Activated T-helper 9 cell treated with anti-CD3 and anti-CD28 coated beads, Interleukin-2, amount 50 U/mL, for 16 hours (primary cell): ENCODE measurements at regions not wholly inside any gene's neighbourhood (a gene's known extent, or its start where the extent isn't known, plus 50 kb on each side); places are given as distances from the start of the nearest gene placed in this dataset.

Experiments
- DNase-seq: peaks from one replicate; pipeline ENCODE4 v3.0.0-alpha.2; 2020; ENCODE audit warnings: low read depth

DNA sequence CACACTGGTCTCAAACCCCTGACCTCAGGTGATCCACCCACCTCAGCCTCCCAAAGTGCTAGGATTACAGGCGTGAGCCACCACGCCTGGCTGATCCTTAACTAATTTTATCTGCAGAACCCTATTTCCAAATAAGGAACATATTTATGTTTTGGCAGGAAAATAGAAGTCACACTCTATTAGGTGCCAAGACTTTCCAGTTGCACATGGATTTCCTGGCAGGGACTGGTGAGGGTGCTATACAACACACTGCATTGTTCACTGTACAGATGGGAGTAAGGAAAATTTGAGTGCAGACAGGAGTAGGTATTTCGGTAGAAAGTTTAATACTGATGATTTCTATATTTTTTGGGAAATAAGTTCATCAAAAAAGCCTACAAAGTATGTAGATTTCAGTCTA is 605.3 kb upstream of the B3GALT2 start:
- no peak for DNase-seq

DNA sequence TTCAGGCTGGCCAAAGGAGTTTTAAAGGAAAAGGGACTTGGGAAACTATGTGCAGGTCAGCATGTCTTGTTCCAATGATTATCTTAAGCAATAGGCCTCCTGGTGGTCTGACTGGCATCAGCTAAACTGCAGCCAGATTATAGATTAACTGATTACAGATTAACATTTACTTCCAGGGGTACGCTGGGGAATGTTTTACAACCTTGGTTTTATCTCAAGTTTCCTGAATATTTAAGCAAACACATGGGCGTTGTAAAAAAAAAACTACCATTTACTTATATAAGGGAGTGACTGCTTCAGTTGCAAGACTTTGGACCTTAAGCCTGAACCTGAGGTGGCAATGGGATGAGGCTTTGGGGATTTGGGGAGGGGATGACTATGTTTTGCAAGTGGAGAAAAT is 600.6 kb upstream of the B3GALT2 start:
- DNase-seq = no peak

DNA sequence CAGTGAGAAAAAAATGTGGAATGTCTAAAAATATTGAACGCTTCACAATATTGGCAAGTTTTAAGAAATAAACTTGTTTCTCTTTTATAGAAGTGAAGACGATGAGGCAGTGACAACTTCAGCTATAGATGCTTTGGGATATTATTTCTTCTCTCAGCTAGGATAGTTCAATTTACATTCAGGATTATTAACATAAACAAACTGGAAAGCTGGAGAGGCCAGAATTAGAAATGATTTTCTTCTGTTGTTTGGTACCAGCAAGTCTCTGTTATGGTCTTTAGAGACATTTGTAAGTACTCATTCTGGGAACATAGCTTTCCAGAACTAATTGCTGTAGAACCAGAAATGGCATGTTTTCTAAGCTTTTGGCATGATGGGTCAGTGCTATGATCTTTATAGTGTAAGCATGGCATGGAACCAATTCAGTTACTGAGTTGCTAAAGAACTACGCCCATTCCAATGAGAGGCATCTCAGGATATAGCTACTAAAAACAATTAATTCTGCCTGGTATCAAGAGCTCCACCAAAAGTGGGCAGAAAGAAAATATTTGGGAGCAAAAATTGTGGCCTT is 599.5 kb upstream of the B3GALT2 start:
- DNase-seq = no peak

DNA sequence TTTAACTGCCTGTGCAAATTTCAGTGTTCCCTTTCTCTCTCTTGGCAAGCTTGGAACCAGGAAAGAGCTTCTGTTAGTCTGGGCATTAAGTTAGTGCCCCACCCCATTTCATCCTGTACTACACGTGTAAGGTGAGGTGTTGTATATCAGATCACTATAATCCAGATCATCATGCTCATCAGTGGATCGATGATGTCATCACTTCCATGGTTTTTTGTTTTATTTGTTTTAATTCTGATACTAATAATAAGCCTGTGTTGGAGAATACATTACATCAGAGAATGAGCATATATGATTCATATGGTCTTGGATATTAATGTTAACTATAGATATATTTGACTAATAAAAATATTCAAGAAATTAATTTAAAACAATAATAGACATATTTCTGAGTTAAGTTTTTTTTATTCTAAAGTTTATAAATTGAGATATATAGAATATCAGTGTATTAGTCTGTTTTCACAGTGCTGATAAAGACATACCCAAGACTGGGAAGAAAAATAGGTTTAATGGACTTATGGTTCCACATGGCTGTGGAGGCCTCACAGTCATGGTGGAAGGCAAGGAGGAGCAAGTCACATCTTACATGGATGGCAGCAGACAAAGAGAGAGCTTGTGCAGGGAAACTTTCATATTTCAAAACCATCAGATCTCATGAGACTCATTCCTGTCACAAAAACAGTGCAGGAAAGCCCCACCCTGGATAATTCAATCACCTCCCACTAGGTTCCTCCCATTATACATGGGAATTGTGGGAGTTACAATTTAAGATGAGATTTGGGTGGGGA is 588.3 kb upstream of the B3GALT2 start:
- DNase-seq = no peak

DNA sequence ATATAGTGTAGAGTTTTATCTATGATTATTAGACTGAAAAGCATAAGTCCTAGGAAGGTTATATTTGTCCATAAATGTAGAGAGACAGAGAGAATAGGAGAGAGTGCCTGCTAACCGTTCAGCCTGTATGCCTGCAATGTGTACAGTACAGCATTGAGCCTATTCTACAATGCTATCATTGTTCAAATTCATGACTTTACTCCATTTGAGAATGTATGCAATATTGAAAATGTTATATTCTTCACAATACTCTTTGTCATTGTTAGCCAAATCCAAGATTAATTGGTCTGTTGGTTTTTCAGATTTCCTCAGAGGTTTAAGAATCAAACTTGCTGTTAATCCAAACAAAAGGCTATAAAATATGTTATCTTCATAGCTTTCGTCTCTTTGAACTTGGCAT is 585.2 kb upstream of the B3GALT2 start:
- DNase-seq = no peak

DNA sequence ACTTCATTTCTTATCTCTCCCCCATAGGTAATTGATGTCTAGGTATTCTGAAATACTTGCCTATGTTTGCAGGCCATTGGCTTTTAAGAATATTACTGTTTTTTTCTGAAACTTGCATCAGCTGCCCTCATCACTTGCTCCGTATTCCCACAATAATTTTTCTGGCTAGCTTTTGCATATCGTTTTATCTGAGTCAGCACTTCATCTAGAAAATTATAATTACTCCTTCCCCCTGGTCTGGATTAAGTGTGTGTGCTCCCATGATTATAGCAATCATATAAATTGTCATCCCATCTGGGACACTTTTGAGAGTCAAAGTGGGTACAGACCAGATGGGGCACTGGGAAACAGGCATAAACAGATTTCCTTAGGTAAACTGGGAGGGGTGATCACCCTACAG is 583.2 kb upstream of the B3GALT2 start:
- no peak for DNase-seq

DNA sequence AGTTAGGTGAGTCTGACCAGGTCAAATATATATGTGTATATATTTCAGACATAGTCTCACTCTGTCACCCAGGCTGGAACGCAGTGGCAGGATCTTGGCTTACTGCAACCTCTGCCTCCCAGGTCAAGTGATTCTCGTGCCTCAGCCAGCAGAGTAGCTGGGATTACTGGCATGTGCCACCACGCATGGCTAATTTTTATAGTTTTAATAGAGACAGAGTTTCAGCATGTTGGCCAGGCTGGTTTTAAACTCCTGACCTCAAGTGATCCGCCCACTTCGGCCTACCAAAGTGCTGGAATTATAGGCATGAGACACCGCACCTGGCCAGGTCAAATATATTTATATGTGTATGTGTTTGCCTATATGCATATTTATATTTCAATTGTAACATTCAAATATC is 581.5 kb upstream of the B3GALT2 start:
- no peak for DNase-seq

DNA sequence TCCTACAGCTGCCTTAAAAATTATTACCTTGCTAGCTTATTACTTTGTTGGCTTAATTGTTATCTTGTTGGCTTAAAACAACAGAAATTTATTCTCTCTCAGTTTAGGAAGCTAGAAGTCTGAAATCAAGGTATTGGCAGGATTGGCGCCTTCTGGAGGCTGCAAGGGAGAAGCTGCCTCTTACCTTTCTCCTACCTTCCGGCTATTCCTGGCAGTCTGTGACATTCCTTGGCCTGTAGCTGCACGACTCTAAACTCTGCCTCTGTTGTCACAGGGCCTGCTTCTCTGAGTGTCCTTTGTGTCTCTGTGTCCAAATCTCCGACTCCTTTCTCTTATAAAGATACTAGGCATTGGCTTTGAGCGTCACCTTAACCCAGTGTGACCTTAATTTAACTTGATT is 579.9 kb upstream of the B3GALT2 start:
- no peak for DNase-seq

DNA sequence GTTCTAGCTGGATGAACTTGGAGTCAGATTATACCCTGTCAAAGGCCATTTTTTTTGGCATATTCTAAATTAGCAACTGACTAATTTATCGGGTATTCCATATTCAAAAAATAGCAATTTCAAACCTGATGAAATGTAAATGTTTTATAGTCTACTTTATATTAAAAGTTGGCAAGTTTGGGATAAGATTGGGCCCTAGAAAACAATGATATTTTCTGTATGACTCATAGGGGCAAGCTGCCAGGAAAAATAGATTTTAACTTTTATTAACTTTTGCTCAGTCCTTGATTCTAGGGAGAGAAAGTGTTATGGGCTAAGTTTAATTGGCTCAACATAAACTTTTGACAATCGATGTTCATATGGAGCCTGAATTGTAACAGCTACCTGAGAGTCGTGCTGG is 576.9 kb upstream of the B3GALT2 start:
- no peak for DNase-seq

DNA sequence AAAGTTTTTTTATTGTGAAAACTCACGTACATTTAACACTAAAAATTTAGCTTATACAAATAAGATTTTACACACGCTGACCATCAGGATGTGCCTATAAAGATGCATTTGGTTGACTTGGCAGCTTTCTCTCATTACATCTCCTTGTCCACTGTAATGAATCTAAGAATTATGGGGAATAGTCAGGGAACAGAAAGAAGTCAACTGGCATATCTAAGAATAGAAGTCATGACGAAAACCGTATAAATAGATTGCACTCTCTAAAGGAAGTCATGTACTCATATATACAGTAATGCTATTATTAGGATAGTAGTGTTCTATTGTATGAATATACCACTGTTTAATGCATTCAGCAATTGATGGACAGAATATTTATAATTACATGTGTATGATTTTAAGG is 575.8 kb upstream of the B3GALT2 start:
- no peak for DNase-seq

DNA sequence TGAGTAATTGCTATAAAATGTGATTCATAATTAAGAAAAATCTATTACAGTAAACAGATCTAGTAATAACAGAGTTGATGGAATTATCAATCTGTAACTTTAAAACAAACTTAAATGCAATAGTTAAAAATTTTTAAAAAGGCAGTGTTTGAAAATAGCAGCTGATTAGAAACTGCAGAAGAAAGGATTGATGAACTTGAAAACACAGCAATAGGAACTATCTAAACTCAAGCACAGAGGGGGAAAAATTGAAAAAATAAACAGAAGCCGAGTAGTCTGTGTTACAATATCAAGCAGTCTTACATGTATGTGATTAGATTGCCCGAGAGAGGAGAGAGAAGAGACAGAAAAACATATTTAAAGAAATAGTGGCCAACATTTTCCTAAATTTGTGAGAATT is 569.0 kb upstream of the B3GALT2 start:
- no peak for DNase-seq

DNA sequence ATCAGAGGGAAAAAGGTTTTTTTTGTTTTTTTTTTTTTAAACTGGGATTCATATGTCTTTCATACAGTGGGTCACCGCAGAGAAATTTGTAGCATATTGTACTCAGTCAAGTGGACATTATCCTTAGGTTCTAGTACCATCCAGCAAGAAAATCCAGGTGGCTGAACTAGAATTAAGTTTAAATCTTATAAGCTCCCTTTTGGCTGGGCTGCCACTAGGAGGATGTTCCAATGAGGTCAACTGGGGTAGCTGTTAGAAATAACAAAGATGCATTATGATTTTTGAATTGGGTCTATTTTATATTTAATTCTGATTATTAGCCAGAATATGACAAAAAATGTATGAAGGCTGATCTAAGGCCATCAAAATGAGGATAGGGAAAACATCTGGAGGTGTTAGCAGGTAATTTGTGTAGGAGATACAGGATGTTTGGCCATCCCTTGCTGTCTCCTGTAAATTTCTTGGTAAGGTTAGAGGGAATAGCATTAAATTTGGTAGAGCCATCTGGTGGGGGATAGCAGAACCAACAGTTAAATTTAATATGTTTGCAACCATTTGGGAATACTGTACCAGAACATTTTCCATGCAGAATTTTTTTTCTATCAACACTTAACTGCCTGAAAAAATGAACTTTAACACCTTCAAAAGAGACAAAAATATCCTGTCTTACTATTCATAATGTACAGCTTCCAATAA is 568.5 kb upstream of the B3GALT2 start:
- no peak for DNase-seq

DNA sequence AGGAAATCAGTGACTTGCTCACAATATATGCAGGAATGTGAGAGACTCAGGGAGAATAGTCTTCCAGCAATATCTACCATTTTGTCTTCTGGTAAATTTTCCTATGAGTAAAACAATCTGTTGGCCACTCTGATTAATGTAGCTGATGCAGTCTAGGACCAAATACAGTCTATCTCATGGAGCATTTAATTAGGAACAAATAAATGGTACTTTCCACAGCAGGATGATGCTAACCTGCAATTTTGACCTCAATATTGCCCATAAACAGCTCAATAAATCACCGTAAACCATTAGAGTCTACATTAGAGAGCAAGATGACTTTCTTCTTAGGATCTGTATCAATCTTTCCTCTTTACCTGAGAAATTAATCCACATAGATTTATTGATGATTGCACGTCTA is 567.7 kb upstream of the B3GALT2 start:
- no peak for DNase-seq

DNA sequence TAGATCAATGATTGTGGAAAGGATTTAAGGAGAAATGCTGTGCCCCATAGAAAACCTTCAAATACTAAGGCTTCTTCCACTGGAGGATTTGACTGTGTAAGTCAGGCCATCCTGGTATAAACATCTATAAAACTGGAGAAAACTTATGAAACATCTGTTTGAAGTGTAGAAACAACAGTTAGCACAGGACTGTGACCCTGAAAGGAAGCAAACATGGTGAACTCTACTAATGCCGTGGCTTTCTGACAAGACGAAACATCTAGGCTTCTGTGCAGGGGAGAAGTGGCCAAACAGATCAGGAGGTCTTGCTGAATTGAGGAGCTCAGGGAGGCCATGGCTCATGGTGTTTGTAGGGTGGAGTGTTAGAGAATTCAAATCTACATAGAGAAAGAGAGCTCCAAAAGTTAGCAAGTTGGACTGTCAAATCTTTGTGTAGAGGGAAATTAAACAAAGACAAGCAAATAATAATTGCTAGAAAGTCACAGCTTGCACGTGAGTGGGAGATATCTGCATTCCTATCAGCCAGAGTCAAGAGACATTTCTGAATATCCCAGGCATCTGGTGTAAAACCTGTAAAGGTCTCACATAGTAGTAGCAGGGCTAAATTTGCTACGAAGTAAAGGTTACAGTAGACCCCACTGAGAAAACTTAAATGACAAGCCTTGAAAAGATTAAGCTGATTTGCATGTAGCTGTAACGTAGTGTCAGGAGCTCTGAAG is 566.8 kb upstream of the B3GALT2 start:
- no peak for DNase-seq

DNA sequence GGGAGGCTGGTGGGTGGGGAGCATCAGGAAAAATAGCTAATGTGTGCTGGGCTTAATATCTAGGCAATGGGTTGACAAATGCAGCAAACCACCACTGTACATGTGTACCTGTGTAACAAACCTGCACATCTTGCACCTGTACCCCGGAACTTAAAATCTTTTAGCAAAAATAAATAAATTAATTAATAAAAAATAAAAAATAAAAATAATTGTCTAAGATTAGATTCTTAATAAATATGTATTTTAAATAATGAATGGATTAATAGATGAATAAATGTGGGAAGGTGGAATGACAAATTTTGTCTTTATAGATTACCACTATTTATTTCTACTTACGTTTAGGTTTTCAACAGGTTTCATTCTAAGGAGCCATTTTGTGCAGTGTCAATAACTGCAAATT is 563.5 kb upstream of the B3GALT2 start:
- DNase-seq = no peak

DNA sequence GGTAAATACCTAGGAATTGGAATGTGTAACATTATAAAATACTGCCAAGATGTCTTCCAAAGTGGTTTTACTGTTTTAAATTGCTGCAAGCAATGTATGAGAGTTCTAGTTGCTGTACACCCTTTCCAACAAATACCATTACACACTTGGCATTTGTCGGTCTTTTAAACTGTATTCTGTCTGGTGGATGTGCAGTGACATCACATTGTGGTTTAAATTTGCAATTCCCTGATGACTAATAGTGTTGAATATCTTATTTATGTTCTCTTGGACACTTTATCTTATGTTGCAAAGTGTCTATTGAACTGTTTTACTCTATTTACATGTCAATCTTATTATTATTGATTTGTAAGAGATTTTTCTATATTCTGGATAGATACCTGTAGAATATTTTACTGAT is 561.2 kb upstream of the B3GALT2 start:
- DNase-seq = no peak

DNA sequence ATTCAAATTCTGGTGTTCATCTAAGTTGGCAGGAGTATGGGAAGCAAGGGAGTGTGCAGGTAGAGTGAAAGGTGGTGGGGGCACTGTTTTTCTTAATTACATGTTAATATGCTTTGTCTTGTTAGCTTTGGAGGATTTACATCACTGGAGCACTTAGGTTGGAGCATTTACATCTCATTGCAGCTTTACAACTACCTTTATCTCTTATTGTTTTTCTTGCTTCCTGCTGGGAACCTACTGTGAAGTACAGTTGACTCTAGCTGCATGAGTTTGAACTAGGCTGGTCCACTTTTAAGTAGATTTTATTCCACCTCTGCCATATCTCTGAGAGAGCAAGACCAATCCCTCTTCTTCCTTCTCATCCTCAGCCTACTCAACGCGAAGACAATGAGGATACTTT is 554.8 kb upstream of the B3GALT2 start:
- DNase-seq = no peak

DNA sequence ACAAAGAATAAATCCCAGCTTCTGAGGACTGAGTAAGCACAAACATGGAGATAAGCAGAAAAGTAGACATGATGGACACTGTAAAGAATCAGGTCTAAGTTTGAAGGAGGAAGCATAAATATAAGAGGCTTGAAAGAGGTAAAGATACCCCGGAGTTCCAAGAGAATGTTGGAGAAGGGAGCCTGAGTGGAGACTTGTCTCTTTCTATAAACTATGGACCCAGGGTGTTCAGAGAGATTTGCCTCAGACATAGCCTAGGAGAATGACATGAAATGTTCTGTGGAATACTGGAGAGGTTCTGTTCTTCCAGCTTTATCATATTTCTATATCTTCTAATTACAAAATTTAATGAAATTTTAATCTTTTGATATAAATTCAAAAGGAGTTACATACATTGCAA is 554.3 kb upstream of the B3GALT2 start:
- no peak for DNase-seq

DNA sequence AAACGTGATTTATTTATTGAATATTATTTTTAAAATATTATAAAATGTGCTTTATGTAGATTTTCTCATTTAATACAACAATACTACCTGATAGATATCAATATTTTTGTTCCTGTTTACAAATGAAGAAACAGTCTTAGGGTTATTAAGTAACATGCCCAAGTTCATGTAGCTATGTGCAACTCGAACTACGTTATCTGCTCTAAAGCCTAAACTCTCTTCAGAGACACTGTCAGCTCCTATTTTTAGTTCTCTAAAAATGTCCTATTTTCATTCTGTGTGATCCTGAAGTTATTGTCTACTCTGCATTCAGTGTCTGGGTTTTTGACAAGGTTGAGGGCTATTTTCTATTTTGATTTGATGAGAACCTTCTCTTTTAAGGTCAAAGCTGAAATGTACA is 550.1 kb upstream of the B3GALT2 start:
- no peak for DNase-seq

DNA sequence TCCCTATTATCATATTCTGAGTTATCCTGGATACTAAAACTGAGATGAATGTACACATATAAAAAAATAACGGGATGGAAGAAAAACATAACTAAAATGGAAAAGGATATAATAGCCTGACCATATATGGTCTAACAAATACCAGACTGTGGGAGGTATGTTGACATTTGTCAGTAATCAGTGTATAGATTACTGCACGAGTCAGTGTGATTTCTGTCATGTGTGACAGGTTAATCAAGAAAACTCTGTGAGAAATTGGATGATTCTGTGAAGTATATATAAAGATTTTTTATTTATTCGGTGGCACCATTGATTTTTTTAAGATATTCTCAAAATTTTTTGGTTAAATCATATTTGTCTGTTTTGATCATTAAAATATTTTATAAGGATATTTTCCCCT is 547.3 kb upstream of the B3GALT2 start:
- DNase-seq = no peak

DNA sequence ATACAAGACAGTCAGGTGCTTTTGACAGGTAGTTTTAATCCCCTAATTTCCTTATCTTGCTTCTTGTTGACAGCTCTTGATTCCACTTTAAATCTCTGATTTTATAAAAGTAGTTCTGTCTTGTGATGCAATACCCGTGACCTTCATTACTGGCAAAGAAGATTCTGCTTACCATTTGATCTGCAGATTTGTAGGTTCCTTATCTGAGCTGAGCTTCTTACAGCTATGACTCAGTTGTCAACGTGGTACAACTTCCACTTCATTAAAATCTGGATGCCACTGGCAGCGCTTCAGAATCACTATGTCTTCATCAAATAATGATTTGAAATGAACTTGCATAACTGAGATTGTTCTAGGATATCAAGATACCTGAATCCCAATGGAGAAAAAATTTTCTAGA is 543.6 kb upstream of the B3GALT2 start:
- no peak for DNase-seq

DNA sequence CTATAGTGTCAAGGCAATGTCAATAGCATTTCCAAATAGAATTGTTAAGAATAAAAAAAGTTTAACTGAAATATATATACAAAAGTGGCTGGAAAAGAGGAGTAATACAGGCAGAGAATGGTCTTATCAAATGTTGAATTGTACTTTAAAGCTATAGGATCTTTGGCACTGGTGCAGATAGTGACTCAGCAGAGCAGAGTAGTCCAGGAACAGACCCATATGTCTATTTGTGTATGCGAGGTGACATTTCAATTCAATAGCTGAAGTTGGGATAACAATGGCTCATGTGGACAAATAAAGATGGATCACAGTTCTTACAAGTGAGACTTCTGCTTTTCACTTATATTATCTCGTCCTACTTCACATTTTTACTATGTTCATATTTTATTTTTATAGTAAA is 543.0 kb upstream of the B3GALT2 start:
- DNase-seq = no peak

DNA sequence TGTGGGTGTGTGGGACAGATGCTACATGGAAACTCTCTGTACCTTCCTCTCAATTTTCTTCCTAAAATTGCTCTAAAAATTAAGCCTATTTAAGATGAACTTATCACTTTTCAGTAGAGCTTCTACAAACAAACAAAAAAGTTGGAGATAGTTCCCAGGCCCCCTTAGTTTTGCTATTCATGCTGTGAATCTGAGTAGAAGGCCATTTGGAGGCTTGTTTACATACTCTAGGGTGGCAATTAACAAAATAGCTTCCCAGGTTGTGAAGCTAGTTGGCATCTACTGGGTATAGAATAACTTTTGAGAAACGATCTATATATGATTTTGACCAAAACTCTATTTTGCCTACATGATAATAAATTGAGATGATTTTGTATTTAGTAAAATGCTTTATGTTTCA is 541.4 kb upstream of the B3GALT2 start:
- no peak for DNase-seq
